HG03045 (cell line): ENCODE measurements at regions not wholly inside any gene's neighbourhood (a gene's known extent, or its start where the extent isn't known, plus 50 kb on each side); places are given as distances from the start of the nearest gene placed in this dataset.
"Not testable (repeated sequence)": the region's sequence is repeated elsewhere in the genome, so short reads cannot be mapped to it uniquely, and the experiment has no call there.

Experiments used
- ATAC-seq: cut with Tn5 transposase; IDR thresholded peaks from one replicate; pipeline ENCODE4 v1.9.1; 2021; ENCODE audit warnings: mild to moderate bottlenecking, moderate library complexity; ENCODE audit not compliant: unreplicated experiment

GRCh38 chr3:48101301-48101650 lies 85.1 kb upstream of the MAP4 start:
- ATAC-seq: not testable (repeated sequence)

- no peak for ATAC-seq
These were observed 76.1 kb upstream of the MAP4 start for GRCh38 chr3:48092270-48092669.

GRCh38 chr3:48090166-48090939 lies 74.1 kb upstream of the MAP4 start:
- no peak for ATAC-seq

DNA sequence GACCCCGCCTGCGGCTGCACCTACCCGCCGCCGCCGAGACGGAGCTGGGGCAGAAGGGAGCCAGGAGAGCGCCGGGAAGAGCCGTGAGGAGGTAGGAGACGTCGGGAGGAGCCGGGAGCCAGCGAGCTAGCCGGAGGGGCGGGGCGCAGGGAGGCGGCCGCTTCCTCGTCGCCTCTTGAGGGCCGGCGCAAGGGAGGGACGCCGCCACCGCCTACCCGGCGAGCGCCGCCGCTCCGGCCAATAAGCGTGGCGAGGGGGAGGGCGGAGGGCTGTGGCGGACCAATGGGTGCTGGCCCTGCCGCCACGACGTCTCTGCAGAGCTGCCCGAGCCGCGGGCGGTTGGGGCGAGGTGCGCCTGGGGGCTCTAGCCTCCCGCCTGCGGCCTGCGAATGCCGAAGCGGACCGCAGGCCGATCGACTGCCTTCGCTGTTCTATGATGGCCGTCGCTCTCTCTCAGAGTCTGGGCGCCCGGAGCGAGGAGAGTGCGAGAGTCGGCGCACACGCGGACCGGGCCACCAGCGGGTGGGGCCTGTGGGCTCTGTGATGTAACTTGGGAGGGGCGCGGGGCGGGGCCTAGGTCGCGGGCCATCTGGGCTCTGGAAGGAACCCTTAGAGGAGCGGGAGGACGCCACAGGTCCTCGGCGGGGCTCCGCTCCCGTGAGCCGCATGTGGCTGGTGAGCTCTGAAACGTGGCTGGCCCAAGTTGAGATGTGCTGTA lies 72.7 kb upstream of the MAP4 start:
- ATAC-seq: peak; percentile 96

- peak; percentile 32 for ATAC-seq
These were observed 72.0 kb upstream of the MAP4 start for GRCh38 chr3:48088056-48088748.

DNA sequence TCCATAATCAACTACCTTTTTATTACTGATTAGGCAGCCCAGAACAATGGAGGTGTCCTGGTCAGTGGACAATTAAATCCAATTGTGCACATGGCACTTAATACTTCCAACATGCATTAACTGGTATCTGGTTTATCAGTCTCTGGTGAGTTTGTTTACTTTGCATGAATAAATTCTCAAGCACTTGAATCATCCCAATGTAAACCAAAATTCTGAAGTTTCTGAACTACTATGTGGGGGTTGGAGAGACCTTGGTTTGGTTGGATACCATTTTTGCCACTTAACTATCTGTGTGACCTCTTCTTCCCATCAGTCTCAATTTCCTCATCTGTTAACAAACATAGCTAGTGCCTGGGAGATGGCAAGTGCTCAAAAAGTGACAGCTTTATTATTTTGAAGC lies 70.5 kb upstream of the MAP4 start:
- no peak for ATAC-seq

DNA sequence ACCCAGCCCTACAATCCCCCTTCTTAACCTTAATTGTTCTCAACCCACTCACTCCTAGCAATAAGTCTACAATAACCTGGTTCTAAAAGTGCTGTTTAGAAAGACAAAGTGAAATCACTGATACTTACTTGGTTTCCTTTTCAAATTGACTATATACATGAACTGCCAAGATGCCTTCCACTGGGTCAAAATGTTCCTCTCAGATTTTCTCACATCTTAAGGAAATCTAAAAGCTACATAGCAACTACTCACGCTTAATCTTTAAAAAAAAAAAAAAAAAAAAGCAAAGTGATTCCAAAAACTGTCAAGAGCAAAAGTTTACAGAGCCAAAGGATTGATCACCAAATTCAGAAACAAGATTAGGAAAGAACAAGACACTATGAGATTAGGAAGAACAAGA lies 68.7 kb upstream of the MAP4 start:
- no peak for ATAC-seq

GRCh38 chr3:48084170-48084569 lies 68.0 kb upstream of the MAP4 start:
- no peak for ATAC-seq

DNA sequence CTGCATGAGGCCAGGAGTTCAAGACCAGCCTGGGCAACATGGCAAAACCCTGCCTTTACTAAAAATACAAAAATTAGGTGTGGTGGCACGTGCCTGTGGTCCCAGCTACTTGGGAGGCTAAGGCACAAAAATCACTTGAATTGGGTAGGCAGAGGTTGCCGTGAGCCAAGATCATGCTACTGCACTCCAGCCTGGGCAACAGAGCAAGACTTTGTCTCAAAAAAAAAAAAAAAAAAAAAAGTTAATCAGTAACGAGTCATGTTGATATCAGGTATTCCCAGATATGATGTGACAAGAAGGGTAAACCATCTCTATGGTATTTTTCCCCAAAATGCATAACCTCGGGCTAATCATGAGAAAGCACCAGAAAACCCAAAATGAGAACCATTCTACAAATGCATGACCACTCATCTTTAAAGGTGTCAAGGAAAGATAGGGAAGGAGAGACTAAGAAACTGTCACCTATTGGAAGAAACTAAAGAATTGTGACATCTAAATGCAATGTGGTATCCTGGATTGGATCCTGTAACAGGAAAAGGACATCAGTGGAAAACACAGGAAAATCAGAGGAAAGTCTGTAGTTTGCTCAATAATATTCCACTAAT lies 66.5 kb upstream of the MAP4 start:
- ATAC-seq: no peak

- ATAC-seq: no peak
These were observed 61.6 kb upstream of the MAP4 start for GRCh38 chr3:48077815-48078214.

DNA sequence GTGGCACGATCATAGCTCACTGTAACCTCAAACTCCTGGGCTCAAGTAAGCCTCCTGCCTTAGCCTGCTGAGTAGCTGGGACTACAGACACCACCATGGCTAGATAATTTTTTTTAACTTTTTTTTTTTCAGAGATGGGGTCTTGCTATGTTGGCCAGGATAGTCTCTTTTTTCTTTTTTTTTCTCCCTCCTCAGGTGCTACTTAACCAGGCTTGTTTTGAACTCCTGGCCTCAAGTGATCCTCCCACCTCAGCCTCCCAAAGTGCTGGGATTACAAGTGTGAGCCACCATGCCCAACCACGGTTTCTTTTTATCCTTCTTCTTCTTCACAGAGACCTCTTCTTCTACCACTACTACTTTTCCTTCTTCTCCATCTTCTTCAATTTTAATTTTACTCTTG lies 53.8 kb upstream of the MAP4 start:
- no peak for ATAC-seq

- no peak for ATAC-seq
These were observed 53.1 kb upstream of the MAP4 start for GRCh38 chr3:48069339-48069738.

- no peak for ATAC-seq
These were observed 52.7 kb upstream of the MAP4 start for GRCh38 chr3:48068886-48069285.

- not testable (repeated sequence) for ATAC-seq
These were observed 52.1 kb upstream of the MAP4 start for GRCh38 chr3:48068320-48068719.

- no peak for ATAC-seq
These were observed 51.1 kb upstream of the MAP4 start for GRCh38 chr3:48067271-48067670.
